ENCODE measurements at regions not wholly inside any gene's neighbourhood (a gene's known extent, or its start where the extent isn't known, plus 50 kb on each side); places are given as distances from the start of the nearest gene placed in this dataset.

- TF ChIP-seq, protein P1, sequence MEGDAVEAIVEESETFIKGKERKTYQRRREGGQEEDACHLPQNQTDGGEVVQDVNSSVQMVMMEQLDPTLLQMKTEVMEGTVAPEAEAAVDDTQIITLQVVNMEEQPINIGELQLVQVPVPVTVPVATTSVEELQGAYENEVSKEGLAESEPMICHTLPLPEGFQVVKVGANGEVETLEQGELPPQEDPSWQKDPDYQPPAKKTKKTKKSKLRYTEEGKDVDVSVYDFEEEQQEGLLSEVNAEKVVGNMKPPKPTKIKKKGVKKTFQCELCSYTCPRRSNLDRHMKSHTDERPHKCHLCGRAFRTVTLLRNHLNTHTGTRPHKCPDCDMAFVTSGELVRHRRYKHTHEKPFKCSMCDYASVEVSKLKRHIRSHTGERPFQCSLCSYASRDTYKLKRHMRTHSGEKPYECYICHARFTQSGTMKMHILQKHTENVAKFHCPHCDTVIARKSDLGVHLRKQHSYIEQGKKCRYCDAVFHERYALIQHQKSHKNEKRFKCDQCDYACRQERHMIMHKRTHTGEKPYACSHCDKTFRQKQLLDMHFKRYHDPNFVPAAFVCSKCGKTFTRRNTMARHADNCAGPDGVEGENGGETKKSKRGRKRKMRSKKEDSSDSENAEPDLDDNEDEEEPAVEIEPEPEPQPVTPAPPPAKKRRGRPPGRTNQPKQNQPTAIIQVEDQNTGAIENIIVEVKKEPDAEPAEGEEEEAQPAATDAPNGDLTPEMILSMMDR (IDR thresholded peaks at IDR 0.05), result no peak
- TF ChIP-seq ZFX (IDR thresholded peaks at IDR 0.05; ENCODE audit: borderline replicate concordance), result no peak
- no peak overlapping the region for H3K27ac ChIP-seq
Measured at GRCh38 chr3:22886439-22887068, 316.6 kb upstream of the UBE2E2 start.

- no peak overlapping the region for H3K27ac ChIP-seq
- TF ChIP-seq, protein P1 (IDR thresholded peaks at IDR 0.05), result peak; percentile 82
- no peak for TF ChIP-seq ZFX (IDR thresholded peaks at IDR 0.05; ENCODE audit: borderline replicate concordance)
Measured at GRCh38 chr3:22887664-22888291, 315.3 kb upstream of the UBE2E2 start.

GRCh38 chr3:22893101-22893500, 310.0 kb upstream of the UBE2E2 start:
- H3K27ac ChIP-seq, result no peak overlapping the region
- TF ChIP-seq, protein P1 (IDR thresholded peaks at IDR 0.05), result no peak
- TF ChIP-seq ZFX (IDR thresholded peaks at IDR 0.05; ENCODE audit: borderline replicate concordance), result no peak

DNA sequence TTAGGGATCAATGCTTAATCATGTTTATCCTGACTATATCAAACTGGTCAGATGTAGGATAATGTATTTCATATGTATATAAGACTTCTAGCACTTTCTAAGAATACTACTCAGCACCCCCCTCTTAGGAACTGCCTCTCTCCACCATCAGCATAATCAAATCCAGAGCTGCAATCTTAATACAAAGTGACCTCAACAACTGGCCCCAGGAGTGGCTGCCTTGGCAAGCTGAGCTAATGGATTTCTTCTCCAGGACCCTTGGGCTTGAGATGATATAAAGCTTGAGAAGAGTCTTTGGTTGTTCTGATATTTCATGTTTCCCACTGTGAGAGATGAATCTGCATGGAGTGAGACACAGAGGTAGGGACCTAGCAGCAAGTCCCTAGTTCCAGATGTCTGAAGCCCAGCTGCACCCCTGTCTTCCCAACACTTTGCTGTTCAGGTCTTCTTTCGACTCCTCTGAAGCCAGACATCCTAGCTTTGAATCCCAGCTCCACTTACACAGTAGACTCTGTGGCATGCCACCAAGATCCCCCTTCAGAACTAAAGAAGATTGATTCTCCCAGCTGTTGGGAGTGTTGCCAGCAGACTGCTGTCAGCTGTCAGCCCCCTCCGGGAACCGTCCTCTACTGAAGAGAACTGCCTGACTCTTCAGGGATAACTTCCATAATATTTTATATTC, 309.3 kb upstream of the UBE2E2 start:
- TF ChIP-seq, protein P1 (IDR thresholded peaks at IDR 0.05), result no peak
- no peak for TF ChIP-seq ZFX (IDR thresholded peaks at IDR 0.05; ENCODE audit: borderline replicate concordance)
- no peak overlapping the region for H3K27ac ChIP-seq

- no peak for TF ChIP-seq ZFX (IDR thresholded peaks at IDR 0.05; ENCODE audit: borderline replicate concordance)
- TF ChIP-seq, protein P1 (IDR thresholded peaks at IDR 0.05), result no peak
- H3K27ac ChIP-seq, result no peak overlapping the region
Measured at GRCh38 chr3:22894865-22895264, 308.3 kb upstream of the UBE2E2 start.

GRCh38 chr3:22895671-22896070, 307.5 kb upstream of the UBE2E2 start:
- H3K27ac ChIP-seq, result no peak overlapping the region
- TF ChIP-seq, protein P1 (IDR thresholded peaks at IDR 0.05), result no peak
- no peak for TF ChIP-seq ZFX (IDR thresholded peaks at IDR 0.05; ENCODE audit: borderline replicate concordance)

GRCh38 chr3:22898558-22898957, 304.6 kb upstream of the UBE2E2 start:
- H3K27ac ChIP-seq, result no peak overlapping the region
- TF ChIP-seq, protein P1 (IDR thresholded peaks at IDR 0.05), result no peak
- no peak for TF ChIP-seq ZFX (IDR thresholded peaks at IDR 0.05; ENCODE audit: borderline replicate concordance)

Measured in 22Rv1 (cell line).